ENCODE measurements at regions not wholly inside any gene's neighbourhood (a gene's known extent, or its start where the extent isn't known, plus 50 kb on each side); places are given as distances from the start of the nearest gene placed in this dataset.
"Not testable (repeated sequence)": the region's sequence is repeated elsewhere in the genome, so short reads cannot be mapped to it uniquely, and the experiment has no call there.

- not testable (repeated sequence) for H3K4me1 ChIP-seq (ENCODE audit: insufficient read depth, poor library complexity, severe bottlenecking); H3K9me3 ChIP-seq (ENCODE audit: severe bottlenecking); ATAC-seq (ENCODE audit: low read depth); H3K36me3 ChIP-seq (ENCODE audit: low read depth); DNase-seq (ENCODE audit: low spot score); H3K4me3 ChIP-seq (ENCODE audit: severe bottlenecking); H3K27me3 ChIP-seq (ENCODE audit: insufficient read depth, poor library complexity, severe bottlenecking); H3K27ac ChIP-seq (ENCODE audit: poor library complexity, severe bottlenecking)
These were observed 54.0 kb upstream of the WWC2 start for GRCh38 chr4:183044924-183045640.

- Histone ChIP-seq H3K9me3 (ENCODE audit: severe bottlenecking) (no peaks in the 10 kb centered on the region), H3K36me3 (ENCODE audit: low read depth) (no peaks in the 10 kb centered on the region), H3K4me1 (ENCODE audit: insufficient read depth, poor library complexity, severe bottlenecking) (no peaks in the 10 kb centered on the region), H3K27me3 (ENCODE audit: insufficient read depth, poor library complexity, severe bottlenecking) (peaks cover 3% of the 10 kb centered on the region), H3K27ac (ENCODE audit: poor library complexity, severe bottlenecking) (no peak overlapping the region), H3K4me3 (ENCODE audit: severe bottlenecking) (no peak overlapping the region)
- no peak for ATAC-seq (ENCODE audit: low read depth)
- DNase-seq (ENCODE audit: low spot score) = no peak
- no peak for TF ChIP-seq CTCF (IDR thresholded peaks at IDR 0.05; ENCODE audit: poor library complexity, severe bottlenecking)
These were observed 60.6 kb upstream of the WWC2 start for GRCh38 chr4:183038436-183038835.

GRCh38 chr4:183035726-183036415, 63.2 kb upstream of the WWC2 start:
- no peak for ATAC-seq (ENCODE audit: low read depth)
- Histone ChIP-seq H3K27me3 (ENCODE audit: insufficient read depth, poor library complexity, severe bottlenecking) (peaks cover 3% of the 10 kb centered on the region), H3K4me1 (ENCODE audit: insufficient read depth, poor library complexity, severe bottlenecking) (no peaks in the 10 kb centered on the region), H3K27ac (ENCODE audit: poor library complexity, severe bottlenecking) (no peak overlapping the region), H3K9me3 (ENCODE audit: severe bottlenecking) (no peaks in the 10 kb centered on the region), H3K36me3 (ENCODE audit: low read depth) (no peaks in the 10 kb centered on the region), H3K4me3 (ENCODE audit: severe bottlenecking) (no peak overlapping the region)
- DNase-seq (ENCODE audit: low spot score) = no peak
- no peak for TF ChIP-seq CTCF (IDR thresholded peaks at IDR 0.05; ENCODE audit: poor library complexity, severe bottlenecking)

- Histone ChIP-seq H3K27me3 (ENCODE audit: insufficient read depth, poor library complexity, severe bottlenecking) (peaks cover 3% of the 10 kb centered on the region), H3K36me3 (ENCODE audit: low read depth) (no peaks in the 10 kb centered on the region), H3K9me3 (ENCODE audit: severe bottlenecking) (no peaks in the 10 kb centered on the region), H3K4me1 (ENCODE audit: insufficient read depth, poor library complexity, severe bottlenecking) (no peaks in the 10 kb centered on the region), H3K27ac (ENCODE audit: poor library complexity, severe bottlenecking) (no peak overlapping the region), H3K4me3 (ENCODE audit: severe bottlenecking) (no peak overlapping the region)
- ATAC-seq (ENCODE audit: low read depth) (no peak), DNase-seq (ENCODE audit: low spot score) (no peak)
- TF ChIP-seq CTCF (IDR thresholded peaks at IDR 0.05; ENCODE audit: poor library complexity, severe bottlenecking) = no peak
These were observed 63.8 kb upstream of the WWC2 start for GRCh38 chr4:183035256-183035655.

- no peak for DNase-seq (ENCODE audit: low spot score)
- no peaks in the 10 kb centered on the region for H3K9me3 ChIP-seq (ENCODE audit: severe bottlenecking)
- ATAC-seq (ENCODE audit: low read depth) = no peak
- no peak for TF ChIP-seq CTCF (IDR thresholded peaks at IDR 0.05; ENCODE audit: poor library complexity, severe bottlenecking)
- H3K4me1 ChIP-seq (ENCODE audit: insufficient read depth, poor library complexity, severe bottlenecking) = no peaks in the 10 kb centered on the region
- no peak overlapping the region for H3K27ac ChIP-seq (ENCODE audit: poor library complexity, severe bottlenecking)
- H3K4me3 ChIP-seq (ENCODE audit: severe bottlenecking) = no peak overlapping the region
- H3K27me3 ChIP-seq (ENCODE audit: insufficient read depth, poor library complexity, severe bottlenecking) = no peaks in the 10 kb centered on the region
- no peaks in the 10 kb centered on the region for H3K36me3 ChIP-seq (ENCODE audit: low read depth)
These were observed 68.2 kb upstream of the WWC2 start for GRCh38 chr4:183030823-183031222.
